ENCODE measurements at regions not wholly inside any gene's neighbourhood (a gene's known extent, or its start where the extent isn't known, plus 50 kb on each side); places are given as distances from the start of the nearest gene placed in this dataset.
"Not testable (repeated sequence)": the region's sequence is repeated elsewhere in the genome, so short reads cannot be mapped to it uniquely, and the experiment has no call there.

GRCh38 chr12:131622422-131622955 lies 88.4 kb upstream of the SFSWAP start:
- no peaks in the 10 kb centered on the region for H3K9me3 ChIP-seq (ENCODE audit: control insufficient read depth, insufficient read depth, low read length)
- H3K4me1 ChIP-seq (ENCODE audit: control insufficient read depth, insufficient read depth, low read length): peaks cover 36% of the 10 kb centered on the region
- no peak overlapping the region for H3K9ac ChIP-seq (ENCODE audit: low read depth, low read length)
- no peaks in the 10 kb centered on the region for H3K36me3 ChIP-seq (ENCODE audit: control insufficient read depth, insufficient read depth, low read length)
- H3K27ac ChIP-seq (ENCODE audit: low read depth, low read length): no peak overlapping the region
- H3K27me3 ChIP-seq (ENCODE audit: control insufficient read depth, insufficient read depth, low read length): 0 out of 2 replicates have a peak, but pooled peaks cover 4% of the 10 kb centered on the region
- H3K4me3 ChIP-seq (ENCODE audit: low read depth, low read length): no peak overlapping the region

- H3K9me3 ChIP-seq (ENCODE audit: control insufficient read depth, insufficient read depth, low read length); H3K27me3 ChIP-seq (ENCODE audit: control insufficient read depth, insufficient read depth, low read length); H3K36me3 ChIP-seq (ENCODE audit: control insufficient read depth, insufficient read depth, low read length); H3K4me3 ChIP-seq (ENCODE audit: low read depth, low read length); H3K9ac ChIP-seq (ENCODE audit: low read depth, low read length); H3K27ac ChIP-seq (ENCODE audit: low read depth, low read length): not testable (repeated sequence)
- H3K4me1 ChIP-seq (ENCODE audit: control insufficient read depth, insufficient read depth, low read length): peaks cover 36% of the 10 kb centered on the region
Observed at GRCh38 chr12:131623404-131624368, 87.2 kb upstream of the SFSWAP start.

GRCh38 chr12:131624369-131624739 lies 86.5 kb upstream of the SFSWAP start:
- peaks cover 36% of the 10 kb centered on the region for H3K4me1 ChIP-seq (ENCODE audit: control insufficient read depth, insufficient read depth, low read length)
- H3K4me3 ChIP-seq (ENCODE audit: low read depth, low read length); H3K27me3 ChIP-seq (ENCODE audit: control insufficient read depth, insufficient read depth, low read length); H3K36me3 ChIP-seq (ENCODE audit: control insufficient read depth, insufficient read depth, low read length); H3K9me3 ChIP-seq (ENCODE audit: control insufficient read depth, insufficient read depth, low read length); H3K9ac ChIP-seq (ENCODE audit: low read depth, low read length): not testable (repeated sequence)
- H3K27ac ChIP-seq (ENCODE audit: low read depth, low read length): peak overlapping the region; percentile 69

- H3K9me3 ChIP-seq (ENCODE audit: control insufficient read depth, insufficient read depth, low read length); H3K27me3 ChIP-seq (ENCODE audit: control insufficient read depth, insufficient read depth, low read length); H3K36me3 ChIP-seq (ENCODE audit: control insufficient read depth, insufficient read depth, low read length); H3K4me3 ChIP-seq (ENCODE audit: low read depth, low read length); H3K9ac ChIP-seq (ENCODE audit: low read depth, low read length): not testable (repeated sequence)
- peaks cover 36% of the 10 kb centered on the region for H3K4me1 ChIP-seq (ENCODE audit: control insufficient read depth, insufficient read depth, low read length)
- H3K27ac ChIP-seq (ENCODE audit: low read depth, low read length): peak overlapping the region; percentile 69
Observed at GRCh38 chr12:131624756-131625501, 86.0 kb upstream of the SFSWAP start.

GRCh38 chr12:131625966-131626722 lies 84.7 kb upstream of the SFSWAP start:
- H3K27me3 ChIP-seq (ENCODE audit: control insufficient read depth, insufficient read depth, low read length); H3K9me3 ChIP-seq (ENCODE audit: control insufficient read depth, insufficient read depth, low read length); H3K36me3 ChIP-seq (ENCODE audit: control insufficient read depth, insufficient read depth, low read length); H3K9ac ChIP-seq (ENCODE audit: low read depth, low read length); H3K4me3 ChIP-seq (ENCODE audit: low read depth, low read length): not testable (repeated sequence)
- Histone ChIP-seq H3K4me1 (ENCODE audit: control insufficient read depth, insufficient read depth, low read length) (peaks cover 32% of the 10 kb centered on the region), H3K27ac (ENCODE audit: low read depth, low read length) (peak overlapping the region; percentile 63)

GRCh38 chr12:131627151-131628022 lies 83.5 kb upstream of the SFSWAP start:
- H3K27me3 ChIP-seq (ENCODE audit: control insufficient read depth, insufficient read depth, low read length); H3K27ac ChIP-seq (ENCODE audit: low read depth, low read length); H3K36me3 ChIP-seq (ENCODE audit: control insufficient read depth, insufficient read depth, low read length); H3K9me3 ChIP-seq (ENCODE audit: control insufficient read depth, insufficient read depth, low read length); H3K9ac ChIP-seq (ENCODE audit: low read depth, low read length): not testable (repeated sequence)
- Histone ChIP-seq H3K4me1 (ENCODE audit: control insufficient read depth, insufficient read depth, low read length) (peaks cover 21% of the 10 kb centered on the region), H3K4me3 (ENCODE audit: low read depth, low read length) (peak overlapping the region; percentile 58)

- 0 out of 2 replicates have a peak, but pooled peaks cover 4% of the 10 kb centered on the region for H3K27me3 ChIP-seq (ENCODE audit: control insufficient read depth, insufficient read depth, low read length)
- H3K4me3 ChIP-seq (ENCODE audit: low read depth, low read length): no peak overlapping the region
- no peak overlapping the region for H3K9ac ChIP-seq (ENCODE audit: low read depth, low read length)
- no peaks in the 10 kb centered on the region for H3K9me3 ChIP-seq (ENCODE audit: control insufficient read depth, insufficient read depth, low read length)
- H3K4me1 ChIP-seq (ENCODE audit: control insufficient read depth, insufficient read depth, low read length): peaks cover 24% of the 10 kb centered on the region
- no peaks in the 10 kb centered on the region for H3K36me3 ChIP-seq (ENCODE audit: control insufficient read depth, insufficient read depth, low read length)
- no peak overlapping the region for H3K27ac ChIP-seq (ENCODE audit: low read depth, low read length)
Observed at GRCh38 chr12:131628023-131628740, 82.7 kb upstream of the SFSWAP start.

- Histone ChIP-seq H3K27ac (ENCODE audit: low read depth, low read length) (no peak overlapping the region), H3K36me3 (ENCODE audit: control insufficient read depth, insufficient read depth, low read length) (no peaks in the 10 kb centered on the region), H3K27me3 (ENCODE audit: control insufficient read depth, insufficient read depth, low read length) (0 out of 2 replicates have a peak, but pooled peaks cover 4% of the 10 kb centered on the region), H3K4me1 (ENCODE audit: control insufficient read depth, insufficient read depth, low read length) (peaks cover 24% of the 10 kb centered on the region), H3K9me3 (ENCODE audit: control insufficient read depth, insufficient read depth, low read length) (no peaks in the 10 kb centered on the region), H3K9ac (ENCODE audit: low read depth, low read length) (no peak overlapping the region), H3K4me3 (ENCODE audit: low read depth, low read length) (no peak overlapping the region)
Observed at GRCh38 chr12:131628766-131629448, 82.0 kb upstream of the SFSWAP start.

- H3K27ac ChIP-seq (ENCODE audit: low read depth, low read length): no peak overlapping the region
- H3K36me3 ChIP-seq (ENCODE audit: control insufficient read depth, insufficient read depth, low read length): no peaks in the 10 kb centered on the region
- peaks cover 4% of the 10 kb centered on the region; the same call in 1 of the 2 replicates for H3K4me1 ChIP-seq (ENCODE audit: control insufficient read depth, insufficient read depth, low read length)
- H3K9me3 ChIP-seq (ENCODE audit: control insufficient read depth, insufficient read depth, low read length): no peaks in the 10 kb centered on the region
- no peak overlapping the region for H3K9ac ChIP-seq (ENCODE audit: low read depth, low read length)
- no peaks in the 10 kb centered on the region for H3K27me3 ChIP-seq (ENCODE audit: control insufficient read depth, insufficient read depth, low read length)
- no peak overlapping the region for H3K4me3 ChIP-seq (ENCODE audit: low read depth, low read length)
Observed at GRCh38 chr12:131631230-131631629, 79.7 kb upstream of the SFSWAP start.

Data from HUES48 (cell line).